Mucosa of rectum (tissue), 2 donors: ENCODE measurements at regions not wholly inside any gene's neighbourhood (a gene's known extent, or its start where the extent isn't known, plus 50 kb on each side); places are given as distances from the start of the nearest gene placed in this dataset.
"Not testable (repeated sequence)": the region's sequence is repeated elsewhere in the genome, so short reads cannot be mapped to it uniquely, and the experiment has no call there.

Experiments used
- H3K27ac ChIP-seq, 2 donors: one replicate each; pipeline ENCODE4 v1.7.0; 2013; ENCODE audit warnings: inconsistent platforms in 2 of 2, low read depth in 2 of 2, low read length in 2 of 2
- H3K27me3 ChIP-seq, 2 donors: one replicate each; pipeline ENCODE4 v1.7.0; 2013; ENCODE audit warnings: low read length in 2 of 2; ENCODE audit not compliant: control insufficient read depth in 2 of 2, insufficient read depth in 2 of 2
- H3K36me3 ChIP-seq, 2 donors: one replicate each; pipeline ENCODE4 v1.7.0; 2013; ENCODE audit warnings: low read length in 2 of 2; ENCODE audit not compliant: control insufficient read depth in 2 of 2, insufficient read depth in 2 of 2
- H3K4me1 ChIP-seq, 2 donors: one replicate each; pipeline ENCODE4 v1.7.0; 2013; ENCODE audit warnings: low read length in 2 of 2, mild to moderate bottlenecking in 1 of 2; ENCODE audit not compliant: control insufficient read depth in 2 of 2, insufficient read depth in 2 of 2
- H3K4me3 ChIP-seq, 2 donors: one replicate each; pipeline ENCODE4 v1.7.0; 2013; ENCODE audit warnings: low read length in 2 of 2
- H3K9ac ChIP-seq, 2 donors: one replicate each; pipeline ENCODE4 v1.7.0; 2013; ENCODE audit warnings: low read length in 2 of 2, low read depth in 1 of 2, mild to moderate bottlenecking in 1 of 2
- H3K9me3 ChIP-seq, 2 donors: one replicate each; pipeline ENCODE4 v1.7.0; 2013; ENCODE audit warnings: low read length in 2 of 2; ENCODE audit not compliant: control insufficient read depth in 2 of 2
- donor health status: healthy.
- donor health status: Normal muscosa, but diverticular disease.

GRCh38 chr2:150674283-150674682, 186.8 kb upstream of the RND3 start:
- Histone ChIP-seq H3K9ac (no peak overlapping the region), H3K36me3 (no peaks in the 10 kb centered on the region), H3K4me1 (no peaks in the 10 kb centered on the region), H3K27ac (no peak overlapping the region), H3K27me3 (no peaks in the 10 kb centered on the region), H3K9me3 (no peaks in the 10 kb centered on the region), H3K4me3 (no peak overlapping the region)

- Histone ChIP-seq H3K4me1 (no peaks in the 10 kb centered on the region), H3K9me3 (no peaks in the 10 kb centered on the region), H3K36me3 (no peaks in the 10 kb centered on the region), H3K27ac (no peak overlapping the region), H3K27me3 (no peaks in the 10 kb centered on the region), H3K9ac (no peak overlapping the region), H3K4me3 (no peak overlapping the region)
These were observed 184.8 kb upstream of the RND3 start for GRCh38 chr2:150672311-150672710.

- Histone ChIP-seq H3K27me3 (no peaks in the 10 kb centered on the region), H3K4me1 (no peaks in the 10 kb centered on the region), H3K4me3 (no peak overlapping the region), H3K9me3 (no peaks in the 10 kb centered on the region), H3K36me3 (no peaks in the 10 kb centered on the region), H3K9ac (no peak overlapping the region), H3K27ac (no peak overlapping the region)
These were observed 182.0 kb upstream of the RND3 start for GRCh38 chr2:150669492-150669891.

GRCh38 chr2:150667039-150667438, 179.6 kb upstream of the RND3 start:
- not testable (repeated sequence) for H3K9me3 ChIP-seq

GRCh38 chr2:150663143-150663542, 175.7 kb upstream of the RND3 start:
- no peak overlapping the region for H3K9ac ChIP-seq
- H3K27me3 ChIP-seq, result no peaks in the 10 kb centered on the region
- H3K4me3 ChIP-seq, result no peak overlapping the region

More at GRCh38 chr2:150667039-150667438, 179.6 kb upstream of the RND3 start:
- not testable (repeated sequence) for H3K27me3 ChIP-seq, H3K36me3 ChIP-seq, H3K27ac ChIP-seq, H3K4me1 ChIP-seq, H3K4me3 ChIP-seq, H3K9ac ChIP-seq

GRCh38 chr2:150656002-150656401, 168.5 kb upstream of the RND3 start:
- Histone ChIP-seq H3K4me1 (no peaks in the 10 kb centered on the region), H3K27me3 (no peaks in the 10 kb centered on the region), H3K9me3 (no peaks in the 10 kb centered on the region), H3K4me3 (no peak overlapping the region), H3K36me3 (no peaks in the 10 kb centered on the region), H3K27ac (no peak overlapping the region), H3K9ac (no peak overlapping the region)

More at GRCh38 chr2:150663143-150663542, 175.7 kb upstream of the RND3 start:
- Histone ChIP-seq H3K27ac (no peak overlapping the region), H3K4me1 (no peaks in the 10 kb centered on the region), H3K36me3 (no peaks in the 10 kb centered on the region), H3K9me3 (no peaks in the 10 kb centered on the region)

GRCh38 chr2:150653351-150653750, 165.9 kb upstream of the RND3 start:
- Histone ChIP-seq H3K27ac (no peak overlapping the region), H3K9ac (no peak overlapping the region), H3K36me3 (no peaks in the 10 kb centered on the region), H3K4me3 (no peak overlapping the region), H3K27me3 (no peaks in the 10 kb centered on the region), H3K9me3 (no peaks in the 10 kb centered on the region), H3K4me1 (no peaks in the 10 kb centered on the region)

GRCh38 chr2:150647943-150648342, 160.5 kb upstream of the RND3 start:
- Histone ChIP-seq H3K9me3 (no peaks in the 10 kb centered on the region), H3K9ac (no peak overlapping the region), H3K4me3 (no peak overlapping the region), H3K4me1 (no peaks in the 10 kb centered on the region), H3K27ac (no peak overlapping the region), H3K27me3 (no peaks in the 10 kb centered on the region), H3K36me3 (no peaks in the 10 kb centered on the region)

- Histone ChIP-seq H3K4me3 (no peak overlapping the region), H3K27ac (no peak overlapping the region), H3K4me1 (no peaks in the 10 kb centered on the region), H3K27me3 (no peaks in the 10 kb centered on the region), H3K36me3 (no peaks in the 10 kb centered on the region), H3K9me3 (no peaks in the 10 kb centered on the region), H3K9ac (no peak overlapping the region)
These were observed 159.3 kb upstream of the RND3 start for GRCh38 chr2:150646746-150647145.

GRCh38 chr2:150644298-150645067, 157.0 kb upstream of the RND3 start:
- Histone ChIP-seq H3K27me3 (no peaks in the 10 kb centered on the region), H3K9me3 (no peaks in the 10 kb centered on the region), H3K27ac (no peak overlapping the region), H3K9ac (no peak overlapping the region), H3K4me3 (no peak overlapping the region), H3K4me1 (no peaks in the 10 kb centered on the region), H3K36me3 (no peaks in the 10 kb centered on the region)
